ENCODE measurements at regions not wholly inside any gene's neighbourhood (a gene's known extent, or its start where the extent isn't known, plus 50 kb on each side); places are given as distances from the start of the nearest gene placed in this dataset.

GRCh38 chr4:148787831-148788477 lies 345.7 kb upstream of the NR3C2 start:
- Histone ChIP-seq H3K4me2 (ENCODE audit: control insufficient read depth, insufficient read depth) (no peak overlapping the region), H2AFZ (ENCODE audit: control insufficient read depth, low read depth, low read length) (no peak overlapping the region), H3K27me3 (replicated peaks in 1 of 2; ENCODE audit: control insufficient read depth in 2 of 2, insufficient read depth in 2 of 2, low read length in 1 of 2) (no peaks in the 10 kb centered on the region; a peak in 1 of 4 replicates), H3K4me3 (no peak overlapping the region), H3K4me1 (ENCODE audit: control insufficient read depth, insufficient read depth, low read length) (no peaks in the 10 kb centered on the region), H3K79me2 (ENCODE audit: control insufficient read depth, insufficient read depth, low read length) (no peaks in the 10 kb centered on the region), H3K27ac (ENCODE audit: control insufficient read depth, insufficient read depth) (no peak overlapping the region), H3K36me3 (ENCODE audit: control insufficient read depth in 2 of 2, insufficient read depth in 2 of 2, low read length in 1 of 2) (no peaks in the 10 kb centered on the region), H3K9ac (ENCODE audit: control insufficient read depth, insufficient read depth, low read length) (no peak overlapping the region), H3K9me3 (replicated peaks; ENCODE audit: control insufficient read depth, insufficient read depth, low read length) (no peaks in the 10 kb centered on the region), H4K20me1 (ENCODE audit: control insufficient read depth, insufficient read depth) (no peaks in the 10 kb centered on the region)
- RAD21 ChIA-PET (ENCODE audit: unreplicated experiment): no interaction called here
- ATAC-seq (no peak), DNase-seq (ENCODE audit: low read depth, low spot score) (no peak), FAIRE-seq (no peak)
- POLR2A ChIA-PET: no interaction called here
- SMC1A ChIA-PET (ENCODE audit: uncharacterized antibody, unreplicated experiment): no interaction called here
- CTCF ChIA-PET: no interaction called here
- WGBS (ENCODE audit: insufficient coverage, insufficient replicate concordance, low lambda C conversion rate, missing lambda C conversion rate): 2% methylated on average over 2 of the region's 2 CpGs
- TF ChIP-seq RELB (IDR thresholded peaks at IDR 0.05; ENCODE audit: low read depth) (no peak), GABPA (IDR thresholded peaks at IDR 0.05; ENCODE audit: low read depth) (no peak)
- in situ Hi-C loops (cut with MboI) (no loop called here), intact Hi-C loops (cut with micrococcal nuclease; ENCODE audit: unreplicated experiment) (no loop called here)
- BruUV-seq (replicated peaks): no TSS peak

GRCh38 chr4:148787285-148787684 lies 345.1 kb upstream of the NR3C2 start:
- no peak for TF ChIP-seq MYB (IDR thresholded peaks at IDR 0.05; ENCODE audit: borderline replicate concordance, low read depth, low read length)
- TF ChIP-seq BMI1 (IDR thresholded peaks at IDR 0.05; ENCODE audit: borderline replicate concordance): no peak
- TF ChIP-seq IRF4 (IDR thresholded peaks at IDR 0.05; ENCODE audit: low read depth, low read length): no peak
- no peak for TF ChIP-seq MTA2 (IDR thresholded peaks at IDR 0.05; ENCODE audit: low read depth)
- TF ChIP-seq EGR1 (IDR thresholded peaks at IDR 0.05; ENCODE audit: borderline replicate concordance in 1 of 2, low read depth in 2 of 2, low read length in 2 of 2): no peak
- TF ChIP-seq ELK1 (IDR thresholded peaks at IDR 0.05; ENCODE audit: low read depth, low read length): no peak
- in situ Hi-C loops (cut with MboI): no loop called here
- no peaks in the 10 kb centered on the region for H4K20me1 ChIP-seq (ENCODE audit: control insufficient read depth, insufficient read depth)
- ATAC-seq: no peak
- intact Hi-C loops (cut with micrococcal nuclease; ENCODE audit: unreplicated experiment): no loop called here
- CTCF ChIA-PET: no interaction called here
- no peaks in the 10 kb centered on the region for H3K36me3 ChIP-seq (ENCODE audit: control insufficient read depth in 2 of 2, insufficient read depth in 2 of 2, low read length in 1 of 2)
- POLR2A ChIA-PET: no interaction called here
- no peaks in the 10 kb centered on the region for H3K9me3 ChIP-seq (replicated peaks; ENCODE audit: control insufficient read depth, insufficient read depth, low read length)
- no TSS peak for BruUV-seq (replicated peaks)
- RAD21 ChIA-PET (ENCODE audit: unreplicated experiment): no interaction called here
- 0% methylated on average over 2 of the region's 2 CpGs for WGBS (ENCODE audit: insufficient coverage, insufficient replicate concordance, low lambda C conversion rate, missing lambda C conversion rate)
- SMC1A ChIA-PET (ENCODE audit: uncharacterized antibody, unreplicated experiment): no interaction called here
- no peaks in the 10 kb centered on the region for H3K4me1 ChIP-seq (ENCODE audit: control insufficient read depth, insufficient read depth, low read length)
- H3K4me2 ChIP-seq (ENCODE audit: control insufficient read depth, insufficient read depth): no peak overlapping the region
- H2AFZ ChIP-seq (ENCODE audit: control insufficient read depth, low read depth, low read length): no peak overlapping the region
- H3K27ac ChIP-seq (ENCODE audit: control insufficient read depth, insufficient read depth): no peak overlapping the region
- H3K27me3 ChIP-seq (replicated peaks in 1 of 2; ENCODE audit: control insufficient read depth in 2 of 2, insufficient read depth in 2 of 2, low read length in 1 of 2): no peaks in the 10 kb centered on the region; a peak in 1 of 4 replicates
- DNase-seq (ENCODE audit: low read depth, low spot score): no peak
- no peak overlapping the region for H3K9ac ChIP-seq (ENCODE audit: control insufficient read depth, insufficient read depth, low read length)
- FAIRE-seq: no peak
- no peaks in the 10 kb centered on the region for H3K79me2 ChIP-seq (ENCODE audit: control insufficient read depth, insufficient read depth, low read length)
- no peak overlapping the region for H3K4me3 ChIP-seq

Measured in GM12878 (cell line).